Limb (tissue), 2 donors: ENCODE measurements at regions not wholly inside any gene's neighbourhood (a gene's known extent, or its start where the extent isn't known, plus 50 kb on each side); places are given as distances from the start of the nearest gene placed in this dataset.
"Not testable (repeated sequence)": the region's sequence is repeated elsewhere in the genome, so short reads cannot be mapped to it uniquely, and the experiment has no call there.

Source experiments
- DNase-seq, 2 donors: peaks; one replicate each; pipeline ENCODE4 v3.0.0-alpha.2; 2016; ENCODE audit errors: extremely low spot score in 2 of 2

GRCh38 chr16:87047221-87048037 is 269.8 kb downstream of the C16orf95 start:
- DNase-seq, result peak in 1 of 2 donors; percentile 20

- peak in 1 of 2 donors; percentile 26 for DNase-seq
Measured at GRCh38 chr16:87048038-87048729, 269.0 kb downstream of the C16orf95 start.

- DNase-seq, result no peak
Measured at GRCh38 chr16:87048730-87049115, 268.5 kb downstream of the C16orf95 start.

- DNase-seq, result not testable (repeated sequence)
Measured at GRCh38 chr16:87049216-87049615, 268.0 kb downstream of the C16orf95 start.

- no peak for DNase-seq
Measured at GRCh38 chr16:87050142-87050541, 267.1 kb downstream of the C16orf95 start.

GRCh38 chr16:87051526-87052320 is 265.5 kb downstream of the C16orf95 start:
- no peak for DNase-seq

GRCh38 chr16:87052506-87052905 is 264.7 kb downstream of the C16orf95 start:
- DNase-seq, result no peak

GRCh38 chr16:87053016-87053982 is 263.9 kb downstream of the C16orf95 start:
- no peak for DNase-seq

- DNase-seq, result no peak
Measured at GRCh38 chr16:87054154-87054553, 263.0 kb downstream of the C16orf95 start.

GRCh38 chr16:87054856-87055255 is 262.3 kb downstream of the C16orf95 start:
- DNase-seq, result no peak

- peak in 1 of 2 donors; percentile 15 for DNase-seq
Measured at GRCh38 chr16:87056083-87056482, 261.1 kb downstream of the C16orf95 start.

- peak in 1 of 2 donors; percentile 29 for DNase-seq
Measured at GRCh38 chr16:87056551-87056950, 260.6 kb downstream of the C16orf95 start.

- DNase-seq, result peak in 1 of 2 donors; percentile 22
Measured at GRCh38 chr16:87057211-87057881, 259.8 kb downstream of the C16orf95 start.

GRCh38 chr16:87057951-87058560 is 259.1 kb downstream of the C16orf95 start:
- DNase-seq, result peak in 1 of 2 donors; percentile 19

GRCh38 chr16:87058728-87059250 is 258.4 kb downstream of the C16orf95 start:
- peak in 1 of 2 donors; percentile 19 for DNase-seq

GRCh38 chr16:87060034-87060986 is 256.9 kb downstream of the C16orf95 start:
- peak in 1 of 2 donors; percentile 30 for DNase-seq

- no peak for DNase-seq
Measured at GRCh38 chr16:87061243-87061920, 255.8 kb downstream of the C16orf95 start.
